Prostate gland (tissue), 2 donors: ENCODE measurements at regions not wholly inside any gene's neighbourhood (a gene's known extent, or its start where the extent isn't known, plus 50 kb on each side); places are given as distances from the start of the nearest gene placed in this dataset.

Experiments used
- DNase-seq: peaks from one replicate; pipeline ENCODE4 v3.0.0-alpha.2; 2019; ENCODE audit warnings: low spot score
- H3K27ac ChIP-seq, 2 donors: fragments of 200-600 bp; sonication (generic); 2 replicates each; pipeline ENCODE4 v1.5.1; 2017 to 2019
- H3K27me3 ChIP-seq: fragments of 200-600 bp; sonication (generic); replicated peaks from 2 replicates; pipeline ENCODE4 v1.5.1; 2019; ENCODE audit not compliant: insufficient read depth
- H3K36me3 ChIP-seq, 2 donors: fragments of 200-600 bp; sonication (generic); 1 replicate in 1 of 2; 2 replicates in 1 of 2; pipeline versions ENCODE4 v1.5.1 to v1.8.1; 2017 to 2019
- H3K4me1 ChIP-seq: fragments of 200-600 bp; sonication (generic); replicated peaks from 2 replicates; pipeline ENCODE4 v1.5.1; 2019
- H3K4me3 ChIP-seq, 2 donors: fragments of 200-600 bp; sonication (generic); 2 replicates each; pipeline ENCODE4 v1.5.1; 2017 to 2019
- H3K9me3 ChIP-seq: fragments of 200-600 bp; sonication (generic); 2 replicates; pipeline ENCODE4 v1.5.1; 2017
- POLR2A ChIP-seq: fragments of 450-650 bp; IDR thresholded peaks from one replicate; pipeline ENCODE4 v1.6.1; 2016; ENCODE audit warnings: antibody characterized with exemption, mild to moderate bottlenecking
- POLR2AphosphoS5 ChIP-seq: sonication (generic); formaldehyde crosslinking; IDR thresholded peaks from one replicate; pipeline ENCODE4 v1.6.1; 2017; ENCODE audit warnings: antibody characterized with exemption
- whole genome bisulfite sequencing: methylation state at CpG from one replicate; pipeline ENCODE4 v1.1.5; 2018; 5-methylcytosine and 5-hydroxymethylcytosine counted together
- intact Hi-C: fragments of 100-400 bp; cut with DNase I; formaldehyde crosslinking; loops from one replicate; pipeline ENCODE4 v1.14.2; 2022
- TF ChIP-seq, protein P1 (sequence below), 4 experiments: fragments of 200-600 bp in 2 of 4; fragments of 450-650 bp in 2 of 4; sonication (generic) in 2 of 4; IDR thresholded peaks; 1 replicate in 3 of 4; 2 replicates in 1 of 4; pipeline ENCODE4 v1.5.1; 2016 to 2019; ENCODE audit warnings: antibody characterized with exemption in 4 of 4, mild to moderate bottlenecking in 2 of 4, moderate library complexity in 2 of 4

DNA sequence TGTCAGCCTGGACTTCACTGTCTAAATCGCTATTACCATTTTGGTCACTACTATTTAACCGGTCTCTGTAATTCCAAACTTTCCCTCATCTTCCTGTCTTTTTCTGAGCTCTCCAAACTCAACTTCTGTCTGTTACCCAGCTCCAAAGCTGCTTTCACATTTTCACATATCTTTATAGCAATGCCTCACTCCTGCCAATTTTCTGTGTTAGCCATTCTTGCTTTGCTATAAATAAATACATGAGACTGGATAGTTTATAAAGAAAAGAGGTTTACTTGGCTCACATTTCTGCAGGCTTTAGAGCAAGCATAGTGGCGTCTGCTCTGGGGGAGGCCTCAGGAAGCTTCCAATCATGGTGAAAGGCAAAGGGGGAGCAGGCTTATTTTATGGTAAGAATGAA lies 368.3 kb upstream of the GNPDA2 start:
- Histone ChIP-seq H3K9me3 (no peaks in the 10 kb centered on the region), H3K4me1 (no peaks in the 10 kb centered on the region), H3K36me3 (no peaks in the 10 kb centered on the region), H3K4me3 (no peak overlapping the region), H3K27me3 (no peaks in the 10 kb centered on the region), H3K27ac (no peak overlapping the region)
- TF ChIP-seq POLR2AphosphoS5 (no peak), POLR2A (no peak)
- TF ChIP-seq, protein P1, sequence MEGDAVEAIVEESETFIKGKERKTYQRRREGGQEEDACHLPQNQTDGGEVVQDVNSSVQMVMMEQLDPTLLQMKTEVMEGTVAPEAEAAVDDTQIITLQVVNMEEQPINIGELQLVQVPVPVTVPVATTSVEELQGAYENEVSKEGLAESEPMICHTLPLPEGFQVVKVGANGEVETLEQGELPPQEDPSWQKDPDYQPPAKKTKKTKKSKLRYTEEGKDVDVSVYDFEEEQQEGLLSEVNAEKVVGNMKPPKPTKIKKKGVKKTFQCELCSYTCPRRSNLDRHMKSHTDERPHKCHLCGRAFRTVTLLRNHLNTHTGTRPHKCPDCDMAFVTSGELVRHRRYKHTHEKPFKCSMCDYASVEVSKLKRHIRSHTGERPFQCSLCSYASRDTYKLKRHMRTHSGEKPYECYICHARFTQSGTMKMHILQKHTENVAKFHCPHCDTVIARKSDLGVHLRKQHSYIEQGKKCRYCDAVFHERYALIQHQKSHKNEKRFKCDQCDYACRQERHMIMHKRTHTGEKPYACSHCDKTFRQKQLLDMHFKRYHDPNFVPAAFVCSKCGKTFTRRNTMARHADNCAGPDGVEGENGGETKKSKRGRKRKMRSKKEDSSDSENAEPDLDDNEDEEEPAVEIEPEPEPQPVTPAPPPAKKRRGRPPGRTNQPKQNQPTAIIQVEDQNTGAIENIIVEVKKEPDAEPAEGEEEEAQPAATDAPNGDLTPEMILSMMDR (IDR thresholded peaks at IDR 0.05) = no peak
- intact Hi-C loops = no loop called here
- DNase-seq = no peak
- WGBS = 68% methylated on average over 3 of the region's 3 CpGs

DNA sequence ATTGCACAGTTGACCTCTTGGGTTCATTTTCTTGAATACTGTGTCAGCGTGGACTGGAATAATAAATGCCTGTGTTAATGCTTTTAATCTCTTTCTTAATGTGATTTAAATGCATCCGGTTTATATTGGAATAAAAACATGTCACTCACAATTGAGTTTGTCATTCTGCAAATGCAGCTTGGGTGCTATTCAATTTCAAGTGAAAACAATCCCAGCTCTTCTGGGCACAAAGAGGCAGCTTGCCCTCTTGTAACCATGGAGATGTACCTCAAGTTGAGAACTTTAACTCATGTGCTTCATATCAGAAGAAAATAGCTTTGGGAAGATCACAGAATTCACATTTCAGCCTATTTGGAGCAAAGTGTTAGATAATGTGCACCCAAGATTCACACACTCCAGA lies 355.7 kb upstream of the GNPDA2 start:
- intact Hi-C loops = no loop called here
- H3K4me3 ChIP-seq = no peak overlapping the region
- H3K4me1 ChIP-seq = no peaks in the 10 kb centered on the region
- no peak for TF ChIP-seq POLR2A
- H3K27me3 ChIP-seq = no peaks in the 10 kb centered on the region
- no peak for DNase-seq
- no peak overlapping the region for H3K27ac ChIP-seq
- 94% methylated on average over 2 of the region's 2 CpGs for WGBS
- H3K36me3 ChIP-seq = no peaks in the 10 kb centered on the region
- H3K9me3 ChIP-seq = no peaks in the 10 kb centered on the region

DNA sequence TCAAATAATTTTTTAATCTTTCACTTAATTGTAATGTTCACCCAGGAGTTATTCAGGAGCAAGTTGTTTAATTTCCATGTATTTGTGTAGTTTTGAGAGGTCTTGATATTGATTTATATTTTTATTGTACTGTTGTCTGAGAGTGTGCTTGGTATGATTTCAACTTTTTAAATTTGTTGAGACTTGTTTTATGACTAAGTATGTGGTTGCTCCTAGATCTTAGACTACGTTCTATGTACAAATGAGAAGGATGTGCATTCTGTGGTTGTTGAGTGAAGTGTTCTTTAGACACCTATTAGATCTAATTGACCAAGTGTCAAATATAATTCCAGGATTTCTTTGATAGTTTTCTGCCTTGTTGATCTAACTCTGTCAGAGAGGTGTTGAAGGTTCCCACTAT lies 353.3 kb upstream of the GNPDA2 start:
- H3K4me3 ChIP-seq = no peak overlapping the region
- no peaks in the 10 kb centered on the region for H3K4me1 ChIP-seq
- intact Hi-C loops = no loop called here
- WGBS = 47% methylated on average over 1 of the region's 1 CpG
- H3K27me3 ChIP-seq = no peaks in the 10 kb centered on the region
- no peak for DNase-seq
- no peaks in the 10 kb centered on the region for H3K36me3 ChIP-seq
- H3K27ac ChIP-seq = no peak overlapping the region
- TF ChIP-seq POLR2AphosphoS5 (no peak), POLR2A (no peak)
- TF ChIP-seq, protein P1 (IDR thresholded peaks at IDR 0.05) = no peak
- no peaks in the 10 kb centered on the region for H3K9me3 ChIP-seq

DNA sequence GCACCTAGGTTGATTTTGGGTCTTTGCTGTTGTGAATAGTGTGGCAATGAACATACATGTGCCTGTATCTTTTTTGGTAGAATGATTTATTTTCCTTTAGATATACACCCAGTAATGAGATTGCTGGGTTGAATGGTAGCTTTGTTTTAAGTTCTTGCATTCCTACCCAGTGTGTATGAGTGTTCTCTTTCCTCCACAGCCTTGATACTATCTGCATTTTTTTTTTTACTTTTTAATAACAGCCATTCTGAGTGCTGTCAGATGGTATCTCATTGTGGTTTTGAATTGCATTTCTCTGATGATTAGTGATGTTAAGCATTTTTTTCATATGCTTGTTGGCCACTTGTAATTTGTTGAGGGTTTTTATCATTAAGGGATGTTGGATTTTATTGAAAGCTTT lies 351.8 kb upstream of the GNPDA2 start:
- Histone ChIP-seq H3K27ac (no peak overlapping the region), H3K4me1 (no peaks in the 10 kb centered on the region), H3K36me3 (no peaks in the 10 kb centered on the region), H3K9me3 (no peaks in the 10 kb centered on the region), H3K4me3 (no peak overlapping the region), H3K27me3 (no peaks in the 10 kb centered on the region)
- TF ChIP-seq POLR2AphosphoS5 (no peak), POLR2A (no peak)
- TF ChIP-seq, protein P1 (IDR thresholded peaks at IDR 0.05) = no peak
- DNase-seq = no peak
- intact Hi-C loops = no loop called here

DNA sequence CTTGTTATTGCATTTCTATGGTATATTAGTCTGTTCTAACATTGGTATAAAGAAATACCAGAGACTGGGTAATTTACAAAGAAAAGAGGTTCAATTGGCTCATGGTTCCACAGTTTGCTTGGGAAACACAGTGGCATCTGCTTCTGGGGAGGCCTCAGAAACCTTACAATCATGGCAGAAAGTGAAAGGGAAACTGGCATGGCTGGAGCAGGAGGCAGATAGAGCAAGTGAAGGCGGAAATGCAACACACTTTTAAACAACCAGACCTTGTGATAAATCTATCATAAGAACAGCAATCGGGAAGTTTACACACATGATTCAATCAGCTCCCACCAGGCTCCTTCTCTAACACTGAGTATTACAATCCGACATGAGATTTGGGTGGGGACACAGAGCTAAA lies 346.6 kb upstream of the GNPDA2 start:
- no peak overlapping the region for H3K27ac ChIP-seq
- H3K4me1 ChIP-seq = no peaks in the 10 kb centered on the region
- no peak overlapping the region for H3K4me3 ChIP-seq
- no peaks in the 10 kb centered on the region for H3K36me3 ChIP-seq
- 84% methylated on average over 3 of the region's 3 CpGs for WGBS
- H3K9me3 ChIP-seq = no peaks in the 10 kb centered on the region
- DNase-seq = no peak
- TF ChIP-seq, protein P1 (IDR thresholded peaks at IDR 0.05) = no peak
- no peak for TF ChIP-seq POLR2AphosphoS5
- no peak for TF ChIP-seq POLR2A
- intact Hi-C loops = no loop called here
- H3K27me3 ChIP-seq = no peaks in the 10 kb centered on the region

DNA sequence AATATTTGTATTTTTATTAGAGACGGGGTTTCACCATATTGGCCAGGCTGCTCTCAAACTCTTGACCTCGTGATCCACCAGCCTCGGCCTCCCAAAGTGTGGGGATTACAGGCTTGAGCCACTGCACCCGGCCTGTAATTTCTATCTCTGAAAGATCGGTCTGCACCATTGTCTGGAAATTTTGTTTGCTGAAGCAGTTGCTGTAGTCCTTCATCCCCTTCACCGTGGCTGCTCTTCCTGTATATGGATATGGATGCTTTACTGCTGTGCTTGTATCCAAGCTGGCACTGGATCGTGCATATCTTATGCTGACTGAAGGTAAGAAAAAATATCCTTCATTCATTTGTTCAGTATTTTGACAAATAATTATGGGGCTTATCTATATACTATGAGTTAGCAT lies 338.4 kb upstream of the GNPDA2 start:
- Histone ChIP-seq H3K27ac (no peak overlapping the region), H3K4me1 (no peaks in the 10 kb centered on the region), H3K27me3 (no peaks in the 10 kb centered on the region), H3K9me3 (no peaks in the 10 kb centered on the region), H3K36me3 (no peaks in the 10 kb centered on the region), H3K4me3 (no peak overlapping the region)
- no peak for DNase-seq
- 88% methylated on average over 7 of the region's 7 CpGs for WGBS
- intact Hi-C loops = no loop called here
- TF ChIP-seq, protein P1 (IDR thresholded peaks at IDR 0.05) = no peak
- no peak for TF ChIP-seq POLR2A
- no peak for TF ChIP-seq POLR2AphosphoS5
